Thoracic aorta (tissue), 2 donors: ENCODE measurements at regions not wholly inside any gene's neighbourhood (a gene's known extent, or its start where the extent isn't known, plus 50 kb on each side); places are given as distances from the start of the nearest gene placed in this dataset.

Experiments
- ATAC-seq: fragments of 150-250 bp; one replicate; pipeline ENCODE4 v1.8.0; 2017; ENCODE audit warnings: low read depth; ENCODE audit not compliant: insufficient number of reproducible peaks, low FRiP score
- DNase-seq: peaks from one replicate; pipeline ENCODE4 v3.0.0-alpha.2; 2020; ENCODE audit warnings: low spot score
- H3K27ac ChIP-seq, 2 donors: fragments of 200-600 bp; sonication (generic); 1 replicate in 1 of 2; 2 replicates in 1 of 2; pipeline ENCODE4 v1.5.1; 2016; ENCODE audit warnings: mild to moderate bottlenecking in 2 of 2, moderate library complexity in 2 of 2
- H3K27me3 ChIP-seq: fragments of 200-600 bp; sonication (generic); replicated peaks from 2 replicates; pipeline ENCODE4 v1.6.0; 2016; ENCODE audit warnings: mild to moderate bottlenecking; ENCODE audit not compliant: insufficient read depth
- H3K36me3 ChIP-seq: fragments of 200-600 bp; sonication (generic); one replicate; pipeline ENCODE4 v1.5.1; 2016
- H3K4me1 ChIP-seq, 2 donors: fragments of 200-600 bp; sonication (generic); 1 replicate in 1 of 2; 2 replicates in 1 of 2; pipeline versions ENCODE4 v1.5.1 to v1.6.0; 2016; ENCODE audit warnings: low read depth in 2 of 2, mild to moderate bottlenecking in 1 of 2; ENCODE audit not compliant: control insufficient read depth in 1 of 2
- H3K4me3 ChIP-seq: fragments of 200-600 bp; sonication (generic); 2 replicates; pipeline ENCODE4 v1.5.1; 2016; ENCODE audit warnings: mild to moderate bottlenecking
- H3K9me3 ChIP-seq: fragments of 200-600 bp; sonication (generic); 2 replicates; pipeline ENCODE4 v1.5.1; 2016
- CTCF ChIP-seq: fragments of 200-600 bp; sonication (generic); IDR thresholded peaks from one replicate; pipeline ENCODE4 v1.5.1; 2019; ENCODE audit warnings: antibody characterized with exemption

GRCh38 chr3:80445053-80445452, 677.3 kb upstream of the ROBO1 start:
- Histone ChIP-seq H3K4me3 (no peak overlapping the region), H3K27me3 (no peaks in the 10 kb centered on the region), H3K36me3 (no peaks in the 10 kb centered on the region), H3K9me3 (no peaks in the 10 kb centered on the region), H3K4me1 (no peaks in the 10 kb centered on the region), H3K27ac (no peak overlapping the region)
- TF ChIP-seq CTCF = no peak
- DNase-seq (no peak), ATAC-seq (no peak)

DNA sequence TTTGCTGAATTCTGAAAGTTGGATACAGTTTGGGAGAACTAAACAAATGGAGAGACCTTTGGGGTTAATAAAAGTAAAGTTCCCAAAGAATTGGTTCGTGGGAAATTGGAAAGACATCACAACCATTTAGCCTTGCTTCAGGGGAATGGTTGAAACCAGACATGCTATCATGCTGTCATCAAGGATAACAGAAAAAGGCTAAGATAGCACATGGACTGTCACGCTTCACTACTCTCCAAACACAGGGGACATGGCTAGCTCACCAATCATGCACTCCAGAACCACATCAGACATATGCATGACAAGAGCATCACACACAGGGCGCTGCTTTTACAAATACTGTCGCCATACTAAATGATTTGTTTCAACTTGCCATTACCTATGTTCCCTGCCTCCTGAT, 671.7 kb upstream of the ROBO1 start:
- DNase-seq (no peak), ATAC-seq (no peak)
- no peak for TF ChIP-seq CTCF
- no peaks in the 10 kb centered on the region for H3K9me3 ChIP-seq
- H3K4me3 ChIP-seq = no peak overlapping the region
- H3K4me1 ChIP-seq = no peaks in the 10 kb centered on the region
- H3K27ac ChIP-seq = no peak overlapping the region
- H3K36me3 ChIP-seq = no peaks in the 10 kb centered on the region
- H3K27me3 ChIP-seq = no peaks in the 10 kb centered on the region

GRCh38 chr3:80434366-80434765, 666.6 kb upstream of the ROBO1 start:
- no peak overlapping the region for H3K27ac ChIP-seq
- no peaks in the 10 kb centered on the region for H3K27me3 ChIP-seq
- no peaks in the 10 kb centered on the region for H3K36me3 ChIP-seq
- H3K9me3 ChIP-seq = no peaks in the 10 kb centered on the region
- no peaks in the 10 kb centered on the region for H3K4me1 ChIP-seq
- H3K4me3 ChIP-seq = no peak overlapping the region
- DNase-seq (no peak), ATAC-seq (no peak)
- TF ChIP-seq CTCF = no peak

DNA sequence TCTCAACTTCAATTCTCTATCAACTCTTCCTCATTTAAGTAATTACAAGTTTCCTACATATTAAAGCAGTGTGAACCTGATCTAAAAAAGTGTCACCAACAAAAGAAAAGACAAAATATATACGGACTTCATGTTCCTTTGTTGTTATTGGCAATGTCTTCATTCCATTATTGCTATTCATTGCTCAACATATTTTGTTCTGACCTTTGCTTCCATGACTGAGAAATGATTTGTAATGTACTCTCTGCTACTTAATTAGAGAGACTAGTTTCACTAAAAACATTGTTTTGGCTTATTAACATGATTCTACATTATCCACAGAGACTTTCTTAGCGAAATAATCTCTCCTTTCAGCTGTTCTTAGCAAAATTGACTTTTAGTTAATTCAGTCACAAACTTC, 657.2 kb upstream of the ROBO1 start:
- Histone ChIP-seq H3K4me3 (no peak overlapping the region), H3K9me3 (no peaks in the 10 kb centered on the region), H3K27ac (no peak overlapping the region), H3K27me3 (no peaks in the 10 kb centered on the region), H3K4me1 (no peaks in the 10 kb centered on the region), H3K36me3 (no peaks in the 10 kb centered on the region)
- DNase-seq (no peak), ATAC-seq (no peak)
- no peak for TF ChIP-seq CTCF

DNA sequence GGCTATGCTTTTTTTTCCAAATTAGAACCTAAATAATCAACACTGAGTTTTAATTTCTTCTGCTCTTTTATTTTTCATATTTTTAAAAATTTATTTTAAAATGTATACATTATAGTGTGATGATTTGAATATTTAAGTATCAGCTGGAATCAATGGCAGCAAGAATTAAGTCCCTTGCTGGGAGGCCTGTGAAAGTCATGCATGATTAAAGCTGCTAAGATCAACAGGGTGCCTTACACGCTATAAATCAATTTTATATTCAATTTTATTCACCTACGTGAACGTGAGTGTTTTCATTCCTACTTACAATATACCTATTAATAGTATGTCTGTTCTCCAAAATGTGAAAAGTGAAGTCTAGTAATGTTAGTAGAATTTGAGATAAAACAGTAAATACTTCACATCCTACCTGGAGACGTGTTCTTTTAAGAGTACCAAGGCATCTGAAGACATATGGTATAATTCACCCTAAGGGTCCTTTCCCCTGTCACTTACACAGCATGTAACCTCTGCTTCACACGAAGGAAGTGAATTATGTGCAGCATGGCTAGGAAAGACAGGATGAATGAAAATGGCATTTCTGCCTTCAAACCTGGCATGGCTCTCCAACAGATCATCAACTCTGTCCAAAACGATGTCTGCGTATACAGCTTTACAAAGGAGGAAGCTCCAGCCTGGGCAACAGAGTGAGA, 640.4 kb upstream of the ROBO1 start:
- no peaks in the 10 kb centered on the region for H3K4me1 ChIP-seq
- no peak for DNase-seq
- no peaks in the 10 kb centered on the region for H3K27me3 ChIP-seq
- no peak overlapping the region for H3K27ac ChIP-seq
- H3K4me3 ChIP-seq = no peak overlapping the region
- no peak for ATAC-seq
- H3K36me3 ChIP-seq = no peaks in the 10 kb centered on the region
- no peak for TF ChIP-seq CTCF
- no peaks in the 10 kb centered on the region for H3K9me3 ChIP-seq
